ENCODE measurements at regions not wholly inside any gene's neighbourhood (a gene's known extent, or its start where the extent isn't known, plus 50 kb on each side); places are given as distances from the start of the nearest gene placed in this dataset.

GRCh38 chr11:69545976-69546617, 64.6 kb downstream of the LINC01488 start:
- Mint-ChIP-seq H3K27me3 (ENCODE audit: low read depth) (peaks cover 20% of the 10 kb centered on the region), H3K27ac (no peak overlapping the region), H3K4me1 (peaks cover 6% of the 10 kb centered on the region), H3K4me3 (no peak overlapping the region), H3K36me3 (ENCODE audit: low read depth) (peaks cover 8% of the 10 kb centered on the region), H3K9me3 (peaks cover 15% of the 10 kb centered on the region)
- no peak for TF ChIP-seq CTCF (IDR thresholded peaks at IDR 0.05; ENCODE audit: unreplicated experiment in 3 of 3)

GRCh38 chr11:69546735-69547370, 65.4 kb downstream of the LINC01488 start:
- Mint-ChIP-seq H3K4me1 (peaks cover 6% of the 10 kb centered on the region), H3K36me3 (ENCODE audit: low read depth) (peaks cover 8% of the 10 kb centered on the region), H3K9me3 (peaks cover 20% of the 10 kb centered on the region), H3K27me3 (ENCODE audit: low read depth) (peaks cover 20% of the 10 kb centered on the region), H3K4me3 (no peak overlapping the region), H3K27ac (no peak overlapping the region)
- no peak for TF ChIP-seq CTCF (IDR thresholded peaks at IDR 0.05; ENCODE audit: unreplicated experiment in 3 of 3)

- TF ChIP-seq CTCF (IDR thresholded peaks at IDR 0.05; ENCODE audit: unreplicated experiment in 3 of 3), result no peak
- H3K9me3 Mint-ChIP-seq, result peaks cover 26% of the 10 kb centered on the region
- no peaks in the 10 kb centered on the region for H3K4me1 Mint-ChIP-seq
- no peak overlapping the region for H3K4me3 Mint-ChIP-seq
- H3K27ac Mint-ChIP-seq, result no peak overlapping the region
- H3K36me3 Mint-ChIP-seq (ENCODE audit: low read depth), result peaks cover 8% of the 10 kb centered on the region
- H3K27me3 Mint-ChIP-seq (ENCODE audit: low read depth), result peaks cover 12% of the 10 kb centered on the region
These were observed 69.4 kb downstream of the LINC01488 start for GRCh38 chr11:69550846-69551245.

GRCh38 chr11:69551963-69552362, 70.5 kb downstream of the LINC01488 start:
- H3K36me3 Mint-ChIP-seq (ENCODE audit: low read depth), result peaks cover 8% of the 10 kb centered on the region
- no peak overlapping the region for H3K4me3 Mint-ChIP-seq
- TF ChIP-seq CTCF (IDR thresholded peaks at IDR 0.05; ENCODE audit: unreplicated experiment in 3 of 3), result no peak

GRCh38 chr11:69552951-69553350, 71.5 kb downstream of the LINC01488 start:
- Mint-ChIP-seq H3K4me3 (no peak overlapping the region), H3K4me1 (no peaks in the 10 kb centered on the region), H3K36me3 (ENCODE audit: low read depth) (peaks cover 8% of the 10 kb centered on the region), H3K9me3 (peaks cover 26% of the 10 kb centered on the region), H3K27ac (no peak overlapping the region), H3K27me3 (ENCODE audit: low read depth) (peaks cover 12% of the 10 kb centered on the region)
- TF ChIP-seq CTCF (IDR thresholded peaks at IDR 0.05; ENCODE audit: unreplicated experiment in 3 of 3), result no peak

More at GRCh38 chr11:69551963-69552362, 70.5 kb downstream of the LINC01488 start:
- Mint-ChIP-seq H3K4me1 (no peaks in the 10 kb centered on the region), H3K27ac (no peak overlapping the region), H3K27me3 (ENCODE audit: low read depth) (peaks cover 12% of the 10 kb centered on the region), H3K9me3 (peaks cover 26% of the 10 kb centered on the region)

Data from nephron (organoid).